ENCODE measurements at regions not wholly inside any gene's neighbourhood (a gene's known extent, or its start where the extent isn't known, plus 50 kb on each side); places are given as distances from the start of the nearest gene placed in this dataset.

- no peak for DNase-seq (ENCODE audit: low spot score)
- no peak for TF ChIP-seq CTCF (IDR thresholded peaks at IDR 0.05)
- H3K4me3 ChIP-seq = no peak overlapping the region
- no peak overlapping the region for H3K27ac ChIP-seq
These were observed 323.4 kb downstream of the NR2F1-AS1 start for GRCh38 chr5:93257616-93258015.

- Histone ChIP-seq H3K27ac (no peak overlapping the region), H3K4me3 (no peak overlapping the region)
- DNase-seq (ENCODE audit: low spot score) = no peak
- no peak for TF ChIP-seq CTCF (IDR thresholded peaks at IDR 0.05)
These were observed 325.2 kb downstream of the NR2F1-AS1 start for GRCh38 chr5:93255796-93256195.

GRCh38 chr5:93252165-93252564 lies 328.9 kb downstream of the NR2F1-AS1 start:
- no peak for DNase-seq (ENCODE audit: low spot score)
- TF ChIP-seq CTCF (IDR thresholded peaks at IDR 0.05) = no peak
- H3K27ac ChIP-seq = no peak overlapping the region
- H3K4me3 ChIP-seq = no peak overlapping the region

GRCh38 chr5:93251347-93251746 lies 329.7 kb downstream of the NR2F1-AS1 start:
- no peak overlapping the region for H3K27ac ChIP-seq
- no peak for DNase-seq (ENCODE audit: low spot score)
- no peak for TF ChIP-seq CTCF (IDR thresholded peaks at IDR 0.05)
- no peak overlapping the region for H3K4me3 ChIP-seq

- Histone ChIP-seq H3K27ac (no peak overlapping the region), H3K4me3 (no peak overlapping the region)
- no peak for TF ChIP-seq CTCF (IDR thresholded peaks at IDR 0.05)
- no peak for DNase-seq (ENCODE audit: low spot score)
These were observed 330.6 kb downstream of the NR2F1-AS1 start for GRCh38 chr5:93250424-93250823.

- Histone ChIP-seq H3K4me3 (peak overlapping the region; percentile 60), H3K27ac (peak overlapping the region in 1 of 2 donors; percentile 54)
- no peak for TF ChIP-seq CTCF (IDR thresholded peaks at IDR 0.05)
- DNase-seq (ENCODE audit: low spot score) = no peak
These were observed 331.2 kb downstream of the NR2F1-AS1 start for GRCh38 chr5:93249651-93250289.

- DNase-seq (ENCODE audit: low spot score) = no peak
- Histone ChIP-seq H3K4me3 (no peak overlapping the region), H3K27ac (no peak overlapping the region)
- TF ChIP-seq CTCF (IDR thresholded peaks at IDR 0.05) = no peak
These were observed 333.9 kb downstream of the NR2F1-AS1 start for GRCh38 chr5:93247105-93247504.
